LNCaP clone FGC (cell line): ENCODE measurements at regions not wholly inside any gene's neighbourhood (a gene's known extent, or its start where the extent isn't known, plus 50 kb on each side); places are given as distances from the start of the nearest gene placed in this dataset.

Experiments used
- DNase-seq: peaks from one replicate; pipeline ENCODE4 v3.0.0-alpha.2; 2011; ENCODE audit warnings: low read depth
- H3K4me3 ChIP-seq: 2 replicates; pipeline ENCODE4 v1.5.1; 2011; ENCODE audit warnings: mild to moderate bottlenecking, low read depth, low read length, control low read depth
- TF ChIP-seq, protein P1 (sequence below): IDR thresholded peaks from 2 replicates; pipeline ENCODE4 v1.5.1; 2012; ENCODE audit warnings: mild to moderate bottlenecking; ENCODE audit not compliant: control insufficient read depth, insufficient read depth; ENCODE audit errors: extremely low read depth

DNA sequence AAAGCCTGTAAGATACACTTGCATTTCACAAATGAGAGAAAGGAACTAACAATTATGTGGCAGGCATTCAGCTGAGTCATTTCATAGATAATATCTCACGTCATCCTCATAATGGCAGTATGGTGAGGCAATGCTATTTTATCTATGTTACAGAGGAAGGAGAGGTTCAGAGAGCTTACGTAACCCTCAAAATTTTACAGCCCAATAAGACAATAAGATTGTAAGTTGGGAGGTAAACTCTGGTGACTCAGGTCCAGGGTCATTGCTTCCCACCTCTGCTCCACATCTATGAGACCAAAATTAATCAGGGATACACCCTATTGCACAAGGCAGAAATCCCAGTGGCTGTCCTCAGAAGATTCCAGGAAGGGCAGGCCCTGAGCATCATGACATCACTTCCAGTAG, 309.7 kb downstream of the NSG2 start:
- DNase-seq = no peak
- TF ChIP-seq, protein P1, sequence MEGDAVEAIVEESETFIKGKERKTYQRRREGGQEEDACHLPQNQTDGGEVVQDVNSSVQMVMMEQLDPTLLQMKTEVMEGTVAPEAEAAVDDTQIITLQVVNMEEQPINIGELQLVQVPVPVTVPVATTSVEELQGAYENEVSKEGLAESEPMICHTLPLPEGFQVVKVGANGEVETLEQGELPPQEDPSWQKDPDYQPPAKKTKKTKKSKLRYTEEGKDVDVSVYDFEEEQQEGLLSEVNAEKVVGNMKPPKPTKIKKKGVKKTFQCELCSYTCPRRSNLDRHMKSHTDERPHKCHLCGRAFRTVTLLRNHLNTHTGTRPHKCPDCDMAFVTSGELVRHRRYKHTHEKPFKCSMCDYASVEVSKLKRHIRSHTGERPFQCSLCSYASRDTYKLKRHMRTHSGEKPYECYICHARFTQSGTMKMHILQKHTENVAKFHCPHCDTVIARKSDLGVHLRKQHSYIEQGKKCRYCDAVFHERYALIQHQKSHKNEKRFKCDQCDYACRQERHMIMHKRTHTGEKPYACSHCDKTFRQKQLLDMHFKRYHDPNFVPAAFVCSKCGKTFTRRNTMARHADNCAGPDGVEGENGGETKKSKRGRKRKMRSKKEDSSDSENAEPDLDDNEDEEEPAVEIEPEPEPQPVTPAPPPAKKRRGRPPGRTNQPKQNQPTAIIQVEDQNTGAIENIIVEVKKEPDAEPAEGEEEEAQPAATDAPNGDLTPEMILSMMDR = no peak

DNA sequence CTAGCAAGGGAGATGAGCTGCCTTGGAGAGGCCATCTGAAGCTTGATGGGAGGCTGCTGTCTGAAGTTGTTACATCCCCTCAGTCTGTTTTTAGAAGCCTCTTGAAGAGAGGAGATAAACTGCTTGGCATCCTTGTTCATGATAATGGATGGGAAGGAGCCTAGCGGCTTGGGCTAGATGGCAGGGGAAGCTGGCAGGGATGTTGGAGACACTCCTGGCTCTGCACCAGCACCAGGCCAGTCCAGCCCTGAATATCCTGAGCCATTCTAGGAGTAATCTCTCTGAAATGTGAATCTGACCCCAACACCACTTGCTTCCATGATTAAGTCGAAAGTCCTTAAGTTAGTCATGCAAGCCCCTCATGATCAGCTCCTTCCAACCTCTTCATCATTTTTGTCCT, 310.5 kb downstream of the NSG2 start:
- TF ChIP-seq, protein P1 = no peak
- DNase-seq = no peak
- no peak overlapping the region for H3K4me3 ChIP-seq

More for the DNA sequence above, 309.7 kb downstream of the NSG2 start:
- H3K4me3 ChIP-seq = no peak overlapping the region

DNA sequence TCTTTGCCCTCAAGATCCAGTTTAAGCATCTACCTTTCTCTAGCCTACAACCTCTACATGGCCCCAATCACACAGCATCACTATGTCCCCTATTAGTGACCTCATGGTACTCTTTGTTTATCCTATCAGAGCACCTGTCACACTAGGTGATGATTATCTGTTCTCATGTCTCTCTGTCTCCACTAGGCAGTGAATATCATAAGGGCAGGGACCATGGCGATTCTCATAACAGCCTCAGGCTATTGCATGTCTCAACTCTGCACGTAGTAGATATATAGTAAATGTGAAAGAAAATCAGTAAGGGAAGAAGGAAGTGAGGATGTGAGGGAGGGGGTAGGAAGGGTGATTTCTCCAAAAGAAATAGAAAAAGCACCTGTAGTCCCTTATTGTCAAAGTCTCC, 311.0 kb downstream of the NSG2 start:
- TF ChIP-seq, protein P1 = no peak

DNA sequence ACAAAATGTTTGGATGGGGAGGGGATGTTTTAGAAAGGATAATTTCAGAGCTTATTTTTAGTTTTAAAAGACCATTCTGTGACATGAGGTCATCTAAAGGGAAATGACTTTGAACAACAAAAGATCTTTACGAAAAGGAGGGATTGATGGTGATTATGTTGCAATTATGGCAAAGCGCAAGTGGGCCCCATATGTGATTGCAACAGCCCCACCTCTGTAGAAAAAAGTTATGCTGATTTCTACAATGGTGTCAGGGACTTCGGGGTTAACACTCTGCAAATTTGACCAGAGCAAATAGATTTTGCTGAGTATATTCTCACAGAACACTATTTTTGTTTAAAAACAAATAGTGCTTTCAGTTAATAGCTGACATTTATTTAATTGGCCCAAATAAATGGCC, 312.8 kb downstream of the NSG2 start:
- TF ChIP-seq, protein P1 = no peak
- DNase-seq = no peak
- H3K4me3 ChIP-seq = no peak overlapping the region

More for the DNA sequence above, 311.0 kb downstream of the NSG2 start:
- H3K4me3 ChIP-seq = no peak overlapping the region
- no peak for DNase-seq

DNA sequence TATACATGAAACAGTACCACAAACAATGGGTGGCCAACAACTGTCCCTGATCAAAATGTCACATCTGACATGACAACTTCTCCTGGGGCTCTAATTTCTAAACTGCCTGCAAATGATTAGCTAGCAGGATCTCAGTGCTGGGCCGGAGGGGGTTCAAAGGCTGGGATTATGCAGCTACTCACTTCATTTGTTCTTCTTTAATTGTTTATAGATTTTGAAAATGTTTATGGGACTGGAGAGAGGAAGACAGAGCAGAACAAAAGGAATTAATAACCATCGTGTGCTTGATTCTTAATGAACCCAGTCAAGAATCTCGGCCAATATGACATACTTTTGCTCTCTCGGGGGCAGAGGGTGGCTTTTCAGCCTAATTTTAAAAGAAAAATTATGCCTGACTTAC, 313.6 kb downstream of the NSG2 start:
- H3K4me3 ChIP-seq = no peak overlapping the region
- TF ChIP-seq, protein P1 = no peak
- no peak for DNase-seq

DNA sequence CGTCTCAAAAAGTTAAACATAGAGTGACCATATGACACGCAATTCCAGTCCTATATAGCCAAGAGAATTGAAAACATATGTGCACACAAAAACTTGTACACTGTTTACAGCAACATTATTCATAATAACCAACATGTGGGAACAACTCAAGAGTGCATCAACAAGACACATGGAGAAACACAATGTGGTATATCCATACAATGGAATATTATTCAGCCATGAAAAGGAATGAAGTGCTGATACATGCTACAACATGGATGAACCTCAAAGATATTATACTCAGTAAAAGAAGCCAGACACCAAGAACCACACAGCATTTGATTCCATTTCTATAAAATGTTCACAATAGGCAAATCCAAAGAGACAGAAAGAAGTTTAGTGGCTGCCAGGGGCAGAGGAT, 317.0 kb downstream of the NSG2 start:
- DNase-seq = no peak
- no peak overlapping the region for H3K4me3 ChIP-seq
- TF ChIP-seq, protein P1 = no peak

DNA sequence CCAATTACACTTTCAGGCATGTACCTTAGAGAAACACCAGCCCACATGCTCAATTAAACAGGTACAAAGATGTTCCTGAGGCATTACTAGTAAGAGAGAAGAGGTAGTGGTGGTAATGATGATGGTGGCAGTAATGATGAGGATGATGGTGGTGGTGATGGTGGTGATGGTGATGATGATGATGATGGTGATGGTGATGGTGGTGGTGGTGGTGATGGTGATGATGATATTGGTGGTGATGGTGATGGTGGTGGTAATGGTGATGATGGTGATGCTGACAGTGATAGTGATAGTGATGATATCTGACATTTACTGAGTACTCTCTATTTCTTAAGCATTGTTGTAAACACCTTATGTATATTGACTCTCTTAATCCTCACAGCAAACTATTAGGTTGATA, 318.4 kb downstream of the NSG2 start:
- DNase-seq = no peak
- no peak overlapping the region for H3K4me3 ChIP-seq
- TF ChIP-seq, protein P1 = no peak
